PFSK-1 (cell line): ENCODE measurements at regions not wholly inside any gene's neighbourhood (a gene's known extent, or its start where the extent isn't known, plus 50 kb on each side); places are given as distances from the start of the nearest gene placed in this dataset.

Experiments
- POLR2AphosphoS5 ChIP-seq: IDR thresholded peaks from 2 replicates; pipeline ENCODE4 v1.6.1; 2012; ENCODE audit warnings: low read depth, mild to moderate bottlenecking, control low read depth, low read length, moderate library complexity
- TAF1 ChIP-seq: IDR thresholded peaks from 2 replicates; pipeline ENCODE4 v1.6.1; 2012; ENCODE audit warnings: low read length, control low read depth, borderline replicate concordance; ENCODE audit not compliant: insufficient read depth

DNA sequence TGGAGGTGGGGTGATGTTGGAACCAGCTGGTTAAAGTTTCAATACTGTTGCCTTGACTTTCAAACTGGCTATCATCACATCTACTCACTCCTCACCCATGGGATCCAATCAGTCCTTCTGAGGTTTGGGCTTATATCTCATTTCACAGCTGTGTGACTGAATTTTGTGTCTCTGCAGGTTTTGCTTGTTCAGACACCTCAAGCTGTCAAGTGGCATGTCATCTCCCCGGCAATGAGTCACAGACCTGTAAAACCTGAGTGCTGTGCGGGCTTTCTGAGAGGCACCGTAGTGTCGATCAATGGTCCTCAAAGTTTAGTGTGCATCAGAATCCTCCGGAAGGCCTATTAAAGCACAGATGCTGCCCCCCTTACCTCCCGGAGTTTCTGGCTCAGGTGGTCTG is 86.4 kb upstream of the RORA start:
- TF ChIP-seq POLR2AphosphoS5: no peak
- no peak for TF ChIP-seq TAF1
